Naive thymus-derived CD4-positive, alpha-beta T cell (primary cell): ENCODE measurements at regions not wholly inside any gene's neighbourhood (a gene's known extent, or its start where the extent isn't known, plus 50 kb on each side); places are given as distances from the start of the nearest gene placed in this dataset.
"Not testable (repeated sequence)": the region's sequence is repeated elsewhere in the genome, so short reads cannot be mapped to it uniquely, and the experiment has no call there.

ENCODE experiments used
- ATAC-seq: fragments of 150-1000 bp; cut with Tn5 transposase; 2 replicates; pipeline ENCODE4 v1.10.0; 2021; ENCODE audit warnings: mild to moderate bottlenecking, moderate library complexity
- CTCF ChIA-PET: fragments of 350-600 bp; sonication (Branson Sonifier 250); formaldehyde crosslinking; loops from one replicate; lab custom pipeline; 2021; ENCODE audit warnings: antibody characterized with exemption; lab: Charles Lee
- POLR2A ChIA-PET: fragments of 350-600 bp; sonication (Branson Sonifier 250); formaldehyde crosslinking; loops from one replicate; lab custom pipeline; 2021; ENCODE audit warnings: antibody characterized with exemption, inconsistent platforms; lab: Charles Lee
- DNase-seq, 9 donors: peaks; one replicate each; pipeline versions ENCODE4 v3.0.0 to v3.0.0-alpha.2; 2020 to 2022; ENCODE audit warnings: mixed read lengths in 1 of 9
- H3K27ac ChIP-seq: one replicate; pipeline ENCODE4 v1.7.0; 2013; ENCODE audit warnings: mild to moderate bottlenecking, low read depth, low read length, moderate library complexity
- H3K27me3 ChIP-seq, 2 donors: one replicate each; pipeline ENCODE4 v1.7.0; 2013; ENCODE audit warnings: low read length in 2 of 2, mild to moderate bottlenecking in 2 of 2, moderate library complexity in 2 of 2; ENCODE audit not compliant: control insufficient read depth in 2 of 2, insufficient read depth in 2 of 2
- H3K36me3 ChIP-seq, 3 experiments: 1 replicate in 2 of 3; 2 replicates in 1 of 3; pipeline ENCODE4 v1.7.0; 2013; ENCODE audit warnings: low read length in 3 of 3, mild to moderate bottlenecking in 3 of 3, moderate library complexity in 1 of 3; ENCODE audit not compliant: insufficient read depth in 3 of 3, control insufficient read depth in 2 of 3
- H3K4me1 ChIP-seq, 2 donors: one replicate each; pipeline ENCODE4 v1.7.0; 2013; ENCODE audit warnings: low read length in 2 of 2, mild to moderate bottlenecking in 2 of 2, moderate library complexity in 1 of 2; ENCODE audit not compliant: control insufficient read depth in 2 of 2, insufficient read depth in 2 of 2
- H3K4me3 ChIP-seq: 2 replicates; pipeline ENCODE4 v1.7.0; 2013; ENCODE audit warnings: mild to moderate bottlenecking, low read length
- H3K9me3 ChIP-seq, 3 experiments: 1 replicate in 2 of 3; 2 replicates in 1 of 3; pipeline ENCODE4 v1.7.0; 2013; ENCODE audit warnings: low read length in 3 of 3; ENCODE audit not compliant: control insufficient read depth in 2 of 3
- H3K27ac Mint-ChIP-seq, 9 donors: one replicate each; pipeline ENCODE4 v1.8.0; 2020 to 2022; ENCODE audit warnings: mixed read lengths in 9 of 9, mild to moderate bottlenecking in 8 of 9, moderate library complexity in 5 of 9, inconsistent platforms in 2 of 9
- H3K27me3 Mint-ChIP-seq, 5 donors: one replicate each; pipeline ENCODE4 v1.8.0; 2021 to 2022; ENCODE audit warnings: mixed read lengths in 5 of 5, mild to moderate bottlenecking in 1 of 5
- H3K36me3 Mint-ChIP-seq, 5 donors: one replicate each; pipeline ENCODE4 v1.8.0; 2020 to 2022; ENCODE audit warnings: mixed read lengths in 5 of 5, mild to moderate bottlenecking in 3 of 5, inconsistent platforms in 1 of 5
- H3K4me1 Mint-ChIP-seq, 7 donors: one replicate each; pipeline ENCODE4 v1.8.0; 2020 to 2022; ENCODE audit warnings: mixed read lengths in 7 of 7, mild to moderate bottlenecking in 3 of 7, inconsistent platforms in 1 of 7
- H3K4me3 Mint-ChIP-seq, 10 donors: one replicate each; pipeline ENCODE4 v1.8.0; 2020 to 2022; ENCODE audit warnings: mild to moderate bottlenecking in 10 of 10, mixed read lengths in 10 of 10, moderate library complexity in 6 of 10, inconsistent platforms in 2 of 10
- H3K9me3 Mint-ChIP-seq, 11 donors: one replicate each; pipeline ENCODE4 v1.8.0; 2020 to 2022; ENCODE audit warnings: mixed read lengths in 11 of 11, mild to moderate bottlenecking in 4 of 11, inconsistent platforms in 1 of 11, moderate library complexity in 1 of 11
- intact Hi-C, 2 donors: fragments of 100-400 bp; cut with micrococcal nuclease; formaldehyde crosslinking; loops; one replicate each; pipeline ENCODE4 v1.15.1; 2023

DNA sequence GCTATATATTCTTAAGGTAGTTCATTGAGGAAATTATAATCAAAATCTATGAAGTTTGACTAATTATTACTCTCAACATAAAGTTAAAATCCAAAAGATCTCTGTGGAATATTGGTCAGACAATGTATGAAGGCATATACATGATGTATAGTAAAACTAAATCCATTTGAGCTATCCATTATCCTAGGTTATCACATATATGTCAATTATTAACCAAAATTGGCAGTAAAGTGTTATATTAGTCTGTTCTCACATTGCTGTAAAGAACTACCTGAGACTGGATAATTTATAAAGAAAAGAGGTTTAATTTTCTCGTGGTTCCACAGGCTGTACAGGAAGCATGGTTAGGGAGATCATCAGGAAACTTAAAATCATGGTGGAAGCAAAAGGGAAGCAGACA lies 511.7 kb upstream of the SGCD start:
- ChIA-PET CTCF (no interaction called here), POLR2A (no interaction called here)
- H3K27ac Mint-ChIP-seq: no peak overlapping the region
- ATAC-seq (no peak), DNase-seq (no peak)
- H3K36me3 ChIP-seq: no peaks in the 10 kb centered on the region
- H3K27ac ChIP-seq: no peak overlapping the region
- intact Hi-C loops: no loop called here
- no peaks in the 10 kb centered on the region for H3K27me3 ChIP-seq
- H3K36me3 Mint-ChIP-seq: peaks cover 0 to 3% (median 0%) of the 10 kb centered on the region in 5 donors
- H3K27me3 Mint-ChIP-seq: peaks cover 0 to 15% (median 11%) of the 10 kb centered on the region in 5 donors
- H3K4me3 Mint-ChIP-seq: no peak overlapping the region
- peaks cover 0 to 6% (median 0%) of the 10 kb centered on the region in 11 donors for H3K9me3 Mint-ChIP-seq
- H3K9me3 ChIP-seq: no peaks in the 10 kb centered on the region
- H3K4me3 ChIP-seq: no peak overlapping the region
- no peaks in the 10 kb centered on the region for H3K4me1 Mint-ChIP-seq
- H3K4me1 ChIP-seq: no peaks in the 10 kb centered on the region

DNA sequence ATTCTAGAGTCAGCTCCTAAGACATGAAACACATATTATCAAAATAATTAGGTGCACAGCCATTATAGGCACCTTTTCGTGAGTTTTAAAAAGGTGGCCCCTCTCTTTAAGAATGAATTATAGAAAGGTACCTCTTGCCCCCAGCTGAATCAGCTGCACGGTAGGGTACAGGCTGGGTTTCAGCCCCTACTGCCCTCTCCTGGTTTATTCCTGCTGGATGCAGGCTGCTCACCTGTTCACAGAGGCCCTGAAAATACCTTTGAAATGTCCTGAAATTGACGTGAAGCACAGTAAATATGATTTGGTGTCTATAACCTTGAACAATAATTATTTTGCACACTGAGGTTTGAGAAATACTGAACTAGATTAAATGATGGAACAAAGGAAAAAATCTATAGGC lies 504.8 kb upstream of the SGCD start:
- no peak overlapping the region for H3K4me3 ChIP-seq
- H3K4me1 ChIP-seq: no peaks in the 10 kb centered on the region
- no peaks in the 10 kb centered on the region for H3K9me3 ChIP-seq
- H3K27me3 ChIP-seq: no peaks in the 10 kb centered on the region
- ChIA-PET POLR2A (no interaction called here), CTCF (no interaction called here)
- Mint-ChIP-seq H3K27ac (no peak overlapping the region), H3K27me3 (peaks cover 0 to 14% (median 10%) of the 10 kb centered on the region in 5 donors), H3K9me3 (peaks cover 0 to 6% (median 0%) of the 10 kb centered on the region in 11 donors), H3K4me3 (no peak overlapping the region), H3K4me1 (no peaks in the 10 kb centered on the region), H3K36me3 (peaks cover 0 to 3% (median 0%) of the 10 kb centered on the region in 5 donors)
- H3K36me3 ChIP-seq: no peaks in the 10 kb centered on the region
- intact Hi-C loops: no loop called here
- ATAC-seq: no peak
- H3K27ac ChIP-seq: no peak overlapping the region
- no peak for DNase-seq

DNA sequence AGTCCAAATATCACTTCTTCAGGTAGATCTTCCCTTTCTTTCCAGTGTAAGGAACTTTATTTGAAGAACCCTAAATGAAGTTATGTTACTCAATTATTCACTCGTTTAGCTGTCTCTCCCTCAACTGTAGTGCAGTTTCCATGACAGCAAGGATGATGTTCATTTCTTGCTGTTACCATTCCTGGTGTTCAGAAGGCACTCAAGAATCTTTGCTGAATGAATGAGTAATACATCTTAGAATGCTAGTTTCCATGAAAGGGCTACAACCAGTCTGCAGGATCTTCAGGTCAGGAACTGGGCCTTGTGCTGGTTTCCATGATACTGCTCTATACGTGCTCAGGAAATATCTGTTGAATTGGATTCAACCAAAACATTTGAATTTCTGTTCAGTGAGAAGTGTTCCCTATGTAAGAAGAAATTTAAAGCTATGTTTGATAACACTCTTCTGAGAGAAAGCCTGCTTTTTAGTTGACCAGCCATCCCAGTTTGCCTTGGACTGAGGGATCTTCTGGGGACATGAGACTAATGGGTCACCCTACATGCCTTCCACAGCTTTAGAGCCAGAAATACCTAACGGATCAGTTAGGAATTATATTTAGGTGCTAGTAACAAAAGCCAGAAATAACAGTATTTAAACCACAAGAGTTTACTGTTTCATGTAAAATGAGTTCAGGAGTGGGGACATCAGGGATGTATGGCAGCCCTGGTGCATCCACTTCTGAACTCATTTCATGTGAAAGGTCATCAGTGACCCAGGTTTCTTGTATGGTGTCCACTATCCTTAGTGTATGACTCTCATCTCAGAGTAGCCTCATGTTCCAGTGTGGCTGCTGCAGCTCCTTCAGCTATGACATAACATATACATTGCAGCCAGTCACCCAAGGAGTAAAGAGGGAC lies 500.1 kb upstream of the SGCD start:
- POLR2A ChIA-PET: interaction anchor here (0.6 kb wide), 1 partner anchor 28 kb away, joined by 4 read pairs; no protein-coding TSS in a partner anchor
- H3K4me3 Mint-ChIP-seq: no peak overlapping the region
- no peak overlapping the region for H3K4me3 ChIP-seq
- no peak overlapping the region for H3K27ac ChIP-seq
- H3K27me3 ChIP-seq: no peaks in the 10 kb centered on the region
- intact Hi-C loops: no loop called here
- H3K27ac Mint-ChIP-seq: no peak overlapping the region
- DNase-seq (no peak), ATAC-seq (no peak)
- H3K27me3 Mint-ChIP-seq: peaks cover 0 to 14% (median 0%) of the 10 kb centered on the region in 5 donors
- CTCF ChIA-PET: no interaction called here
- H3K36me3 ChIP-seq: no peaks in the 10 kb centered on the region
- no peaks in the 10 kb centered on the region for H3K4me1 ChIP-seq
- H3K9me3 Mint-ChIP-seq: peaks cover 0 to 5% (median 0%) of the 10 kb centered on the region in 11 donors
- H3K4me1 Mint-ChIP-seq: no peaks in the 10 kb centered on the region
- no peaks in the 10 kb centered on the region for H3K9me3 ChIP-seq
- no peaks in the 10 kb centered on the region for H3K36me3 Mint-ChIP-seq

DNA sequence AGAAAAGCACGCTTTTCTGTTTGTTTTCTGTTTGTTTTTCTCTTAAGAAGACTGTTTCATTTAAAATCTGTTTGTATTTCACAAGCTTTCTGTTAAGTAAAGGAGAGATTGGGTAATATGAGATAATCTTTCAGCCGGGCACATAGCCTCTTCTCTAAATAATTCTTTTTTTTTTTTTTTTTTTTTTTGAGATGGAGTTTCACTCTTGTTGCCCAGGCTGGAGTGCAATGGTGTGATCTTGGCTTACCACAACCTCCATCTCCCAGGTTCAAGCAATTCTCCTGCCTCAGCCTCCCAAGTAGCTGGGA lies 499.5 kb upstream of the SGCD start:
- H3K36me3 Mint-ChIP-seq, H3K36me3 ChIP-seq, H3K27ac ChIP-seq, POLR2A ChIA-PET, H3K4me3 ChIP-seq, H3K4me1 Mint-ChIP-seq, H3K9me3 ChIP-seq, intact Hi-C loops, H3K4me1 ChIP-seq, CTCF ChIA-PET, DNase-seq, H3K27me3 ChIP-seq, H3K27ac Mint-ChIP-seq, H3K4me3 Mint-ChIP-seq, ATAC-seq, H3K9me3 Mint-ChIP-seq: not testable (repeated sequence)
- H3K27me3 Mint-ChIP-seq: peaks cover 0 to 14% (median 0%) of the 10 kb centered on the region in 5 donors

DNA sequence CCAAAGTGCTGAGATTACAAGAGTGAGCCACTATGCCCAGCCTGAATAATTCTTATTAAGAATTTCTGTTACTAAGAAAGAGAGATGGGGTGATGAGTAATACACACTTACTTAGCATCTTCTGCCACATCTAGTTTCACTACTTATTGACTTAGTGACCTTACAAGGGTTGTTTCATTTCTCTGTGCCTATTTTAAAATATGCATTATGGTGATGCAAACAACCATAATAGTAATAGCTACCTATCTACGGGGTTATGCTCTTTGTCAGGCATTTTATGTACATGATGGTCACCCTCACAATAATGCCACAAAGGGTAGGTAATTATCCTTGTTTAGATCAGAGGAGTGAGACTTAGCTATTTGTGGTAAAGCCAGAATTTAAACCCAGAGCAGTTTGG lies 499.0 kb upstream of the SGCD start:
- Mint-ChIP-seq H3K4me3 (no peak overlapping the region), H3K4me1 (no peaks in the 10 kb centered on the region), H3K36me3 (no peaks in the 10 kb centered on the region), H3K27ac (no peak overlapping the region), H3K27me3 (peaks cover 0 to 14% (median 0%) of the 10 kb centered on the region in 5 donors), H3K9me3 (peaks cover 0 to 5% (median 0%) of the 10 kb centered on the region in 11 donors)
- intact Hi-C loops: no loop called here
- H3K4me1 ChIP-seq: no peaks in the 10 kb centered on the region
- no peak overlapping the region for H3K4me3 ChIP-seq
- no peak for ATAC-seq
- POLR2A ChIA-PET: no interaction called here
- H3K27me3 ChIP-seq: no peaks in the 10 kb centered on the region
- no peak for DNase-seq
- H3K27ac ChIP-seq: no peak overlapping the region
- no peaks in the 10 kb centered on the region for H3K36me3 ChIP-seq
- CTCF ChIA-PET: no interaction called here
- no peaks in the 10 kb centered on the region for H3K9me3 ChIP-seq

DNA sequence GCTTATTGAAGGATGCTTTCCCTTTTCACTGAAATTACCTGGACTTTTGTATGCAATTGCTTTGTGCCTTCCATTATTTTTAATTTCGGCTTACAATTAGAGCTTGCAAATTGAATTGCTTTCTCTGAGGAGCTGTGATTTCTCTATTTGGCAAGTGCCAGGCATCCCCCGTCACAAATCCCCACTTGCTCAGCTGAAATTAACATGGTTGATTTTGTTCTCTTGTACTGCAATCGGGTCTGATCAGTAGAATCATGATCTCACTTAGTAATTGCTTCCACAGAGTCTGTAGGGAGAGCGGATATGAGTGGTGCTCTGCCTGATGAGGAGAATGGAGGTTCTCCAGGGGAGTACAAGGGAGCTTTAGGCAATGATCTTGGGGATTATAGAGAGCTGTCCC lies 495.5 kb upstream of the SGCD start:
- H3K4me1 Mint-ChIP-seq: no peaks in the 10 kb centered on the region
- H3K36me3 Mint-ChIP-seq: no peaks in the 10 kb centered on the region
- no peak overlapping the region for H3K4me3 ChIP-seq
- H3K27ac ChIP-seq: no peak overlapping the region
- H3K4me3 Mint-ChIP-seq: no peak overlapping the region
- no peaks in the 10 kb centered on the region for H3K36me3 ChIP-seq
- ChIA-PET POLR2A (no interaction called here), CTCF (no interaction called here)
- no peaks in the 10 kb centered on the region for H3K27me3 ChIP-seq
- no peak for DNase-seq
- intact Hi-C loops: no loop called here
- peaks cover 0 to 10% (median 0%) of the 10 kb centered on the region in 5 donors for H3K27me3 Mint-ChIP-seq
- ATAC-seq: no peak
- H3K4me1 ChIP-seq: no peaks in the 10 kb centered on the region
- H3K27ac Mint-ChIP-seq: no peak overlapping the region
- H3K9me3 Mint-ChIP-seq: peaks cover 0 to 3% (median 0%) of the 10 kb centered on the region in 11 donors
- H3K9me3 ChIP-seq: no peaks in the 10 kb centered on the region

DNA sequence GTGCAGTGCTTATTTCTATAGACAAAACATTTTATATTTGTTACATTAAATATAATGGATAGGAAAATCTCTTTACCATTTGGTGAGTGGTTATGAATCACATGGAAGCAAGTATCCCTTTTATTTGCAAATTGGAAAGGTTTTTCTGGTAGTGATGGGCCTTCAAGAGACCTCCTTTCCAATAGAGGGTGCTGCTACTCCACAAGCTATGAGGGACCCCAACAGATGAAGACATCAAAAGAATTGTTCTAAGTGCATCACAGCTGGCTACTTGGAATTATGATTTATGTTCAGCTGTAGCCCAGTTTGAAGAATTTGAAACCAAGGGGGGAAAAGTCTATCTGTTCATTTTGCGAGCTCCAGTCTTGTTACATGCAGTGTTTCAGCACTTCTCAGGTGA lies 493.7 kb upstream of the SGCD start:
- Mint-ChIP-seq H3K4me1 (no peaks in the 10 kb centered on the region), H3K36me3 (no peaks in the 10 kb centered on the region), H3K4me3 (no peak overlapping the region), H3K9me3 (peaks cover 0 to 1% (median 0%) of the 10 kb centered on the region in 11 donors), H3K27ac (no peak overlapping the region), H3K27me3 (peaks cover 0 to 6% (median 0%) of the 10 kb centered on the region in 5 donors)
- H3K36me3 ChIP-seq: no peaks in the 10 kb centered on the region
- no peak for DNase-seq
- no peak overlapping the region for H3K4me3 ChIP-seq
- no peaks in the 10 kb centered on the region for H3K4me1 ChIP-seq
- CTCF ChIA-PET: no interaction called here
- H3K9me3 ChIP-seq: no peaks in the 10 kb centered on the region
- H3K27me3 ChIP-seq: no peaks in the 10 kb centered on the region
- intact Hi-C loops: no loop called here
- no peak overlapping the region for H3K27ac ChIP-seq
- POLR2A ChIA-PET: no interaction called here
- ATAC-seq: no peak
